ENCODE measurements at regions not wholly inside any gene's neighbourhood (a gene's known extent, or its start where the extent isn't known, plus 50 kb on each side); places are given as distances from the start of the nearest gene placed in this dataset.

- TF ChIP-seq, protein P1, sequence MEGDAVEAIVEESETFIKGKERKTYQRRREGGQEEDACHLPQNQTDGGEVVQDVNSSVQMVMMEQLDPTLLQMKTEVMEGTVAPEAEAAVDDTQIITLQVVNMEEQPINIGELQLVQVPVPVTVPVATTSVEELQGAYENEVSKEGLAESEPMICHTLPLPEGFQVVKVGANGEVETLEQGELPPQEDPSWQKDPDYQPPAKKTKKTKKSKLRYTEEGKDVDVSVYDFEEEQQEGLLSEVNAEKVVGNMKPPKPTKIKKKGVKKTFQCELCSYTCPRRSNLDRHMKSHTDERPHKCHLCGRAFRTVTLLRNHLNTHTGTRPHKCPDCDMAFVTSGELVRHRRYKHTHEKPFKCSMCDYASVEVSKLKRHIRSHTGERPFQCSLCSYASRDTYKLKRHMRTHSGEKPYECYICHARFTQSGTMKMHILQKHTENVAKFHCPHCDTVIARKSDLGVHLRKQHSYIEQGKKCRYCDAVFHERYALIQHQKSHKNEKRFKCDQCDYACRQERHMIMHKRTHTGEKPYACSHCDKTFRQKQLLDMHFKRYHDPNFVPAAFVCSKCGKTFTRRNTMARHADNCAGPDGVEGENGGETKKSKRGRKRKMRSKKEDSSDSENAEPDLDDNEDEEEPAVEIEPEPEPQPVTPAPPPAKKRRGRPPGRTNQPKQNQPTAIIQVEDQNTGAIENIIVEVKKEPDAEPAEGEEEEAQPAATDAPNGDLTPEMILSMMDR (IDR thresholded peaks at IDR 0.05; ENCODE audit: low read depth, low read length), result no peak
- TF ChIP-seq POLR2A (IDR thresholded peaks at IDR 0.05; ENCODE audit: extremely low read depth, insufficient read length), result no peak
- no peak for TF ChIP-seq MYC (IDR thresholded peaks at IDR 0.05; ENCODE audit: low read depth, low read length)
- TF ChIP-seq MAX (IDR thresholded peaks at IDR 0.05; ENCODE audit: low read depth, low read length), result no peak
These were observed 196.3 kb upstream of the SPAG17 start for GRCh38 chr1:118381197-118381869.
